OCI-LY7 (cell line): ENCODE measurements at regions not wholly inside any gene's neighbourhood (a gene's known extent, or its start where the extent isn't known, plus 50 kb on each side); places are given as distances from the start of the nearest gene placed in this dataset.

Experiments used
- BruUV-seq: library from RNA; stranded (reverse); fragments of 400-500 nt; replicated peaks from 2 replicates; lab custom pipeline; 2021; lab: Mats Ljungman, UMichigan
- CTCF ChIA-PET: fragments of 300-600 bp; sonication (Branson Sonifier 250); formaldehyde crosslinking; loops from one replicate; lab custom pipeline; 2022; ENCODE audit warnings: antibody characterized with exemption; ENCODE audit not compliant: unreplicated experiment; lab: Charles Lee
- POLR2A ChIA-PET: fragments of 300-600 bp; sonication (Branson Sonifier 250); formaldehyde crosslinking; loops from one replicate; lab custom pipeline; 2022; ENCODE audit warnings: antibody characterized with exemption; lab: Charles Lee
- DNase-seq: peaks from one replicate; pipeline ENCODE4 v3.0.0-alpha.2; 2015; ENCODE audit warnings: low spot score
- H2AFZ ChIP-seq: fragments of 200-600 bp; sonication (generic), shearing (Covaris generic); 2 replicates; pipeline ENCODE4 v1.6.1; 2014; ENCODE audit warnings: mild to moderate bottlenecking, antibody characterized with exemption, low read length, moderate library complexity
- H3K27ac ChIP-seq: fragments of 200-600 bp; sonication (generic); 2 replicates; pipeline ENCODE4 v1.5.1; 2014; ENCODE audit warnings: mixed run types, low read depth, mild to moderate bottlenecking, moderate library complexity, low read length, inconsistent platforms; ENCODE audit not compliant: poor library complexity, severe bottlenecking
- H3K36me3 ChIP-seq: fragments of 200-600 bp; sonication (generic); 2 replicates; pipeline ENCODE4 v1.6.1; 2014; ENCODE audit warnings: mild to moderate bottlenecking, antibody characterized with exemption, low read length, moderate library complexity, mixed read lengths; ENCODE audit not compliant: insufficient read depth
- H3K4me1 ChIP-seq: fragments of 200-600 bp; sonication (generic); 2 replicates; pipeline ENCODE4 v1.5.1; 2014; ENCODE audit warnings: mild to moderate bottlenecking, low read length; ENCODE audit not compliant: insufficient read depth, poor library complexity, severe bottlenecking
- H3K4me2 ChIP-seq: fragments of 200-600 bp; sonication (generic); 2 replicates; pipeline ENCODE4 v1.6.1; 2014; ENCODE audit warnings: mild to moderate bottlenecking, low read length
- H3K4me3 ChIP-seq: fragments of 200-600 bp; sonication (generic); 2 replicates; pipeline ENCODE4 v1.5.1; 2014; ENCODE audit warnings: mild to moderate bottlenecking, low read depth, low read length; ENCODE audit not compliant: poor library complexity, severe bottlenecking
- H3K79me2 ChIP-seq: fragments of 200-600 bp; sonication (generic); 2 replicates; pipeline ENCODE4 v1.6.1; 2016; ENCODE audit warnings: low read depth, mild to moderate bottlenecking, low read length, moderate library complexity, mixed read lengths; ENCODE audit not compliant: insufficient read depth
- H3K9me2 ChIP-seq: fragments of 200-600 bp; sonication (generic); 2 replicates; pipeline ENCODE4 v1.6.1; 2016; ENCODE audit warnings: mild to moderate bottlenecking, low read length, mixed read lengths; ENCODE audit not compliant: insufficient read depth
- H3K9me3 ChIP-seq: fragments of 200-600 bp; sonication (generic); 2 replicates; pipeline ENCODE4 v1.6.1; 2014; ENCODE audit warnings: mild to moderate bottlenecking, mixed run types, low read length, mixed read lengths
- H4K20me1 ChIP-seq: fragments of 200-600 bp; sonication (generic); 2 replicates; pipeline ENCODE4 v1.6.1; 2014; ENCODE audit warnings: mild to moderate bottlenecking, antibody characterized with exemption, low read length, moderate library complexity, mixed read lengths; ENCODE audit not compliant: insufficient read depth
- EZH2phosphoT487 ChIP-seq: fragments of 200-600 bp; sonication (generic); IDR thresholded peaks from 2 replicates; pipeline ENCODE4 v1.6.1; 2018; ENCODE audit warnings: low read depth, borderline replicate concordance, mild to moderate bottlenecking, mixed run types, antibody characterized with exemption, low read length, moderate library complexity, mixed read lengths
- intact Hi-C: fragments of 100-400 bp; cut with micrococcal nuclease; formaldehyde crosslinking; loops from one replicate; pipeline ENCODE4 v1.10.0; 2022; ENCODE audit not compliant: unreplicated experiment
- TF ChIP-seq, protein P1 (sequence below): fragments of 200-600 bp; sonication (generic); conservative IDR thresholded peaks from 2 replicates; pipeline ENCODE4 v1.5.1; 2014; ENCODE audit warnings: mild to moderate bottlenecking, antibody characterized with exemption, low read length, moderate library complexity, mixed read lengths

- no peaks in the 10 kb centered on the region for H3K4me1 ChIP-seq
- no peak overlapping the region for H2AFZ ChIP-seq
- H3K9me3 ChIP-seq = no peaks in the 10 kb centered on the region
- H3K79me2 ChIP-seq = no peaks in the 10 kb centered on the region
- H3K4me3 ChIP-seq = no peak overlapping the region
- TF ChIP-seq, protein P1, sequence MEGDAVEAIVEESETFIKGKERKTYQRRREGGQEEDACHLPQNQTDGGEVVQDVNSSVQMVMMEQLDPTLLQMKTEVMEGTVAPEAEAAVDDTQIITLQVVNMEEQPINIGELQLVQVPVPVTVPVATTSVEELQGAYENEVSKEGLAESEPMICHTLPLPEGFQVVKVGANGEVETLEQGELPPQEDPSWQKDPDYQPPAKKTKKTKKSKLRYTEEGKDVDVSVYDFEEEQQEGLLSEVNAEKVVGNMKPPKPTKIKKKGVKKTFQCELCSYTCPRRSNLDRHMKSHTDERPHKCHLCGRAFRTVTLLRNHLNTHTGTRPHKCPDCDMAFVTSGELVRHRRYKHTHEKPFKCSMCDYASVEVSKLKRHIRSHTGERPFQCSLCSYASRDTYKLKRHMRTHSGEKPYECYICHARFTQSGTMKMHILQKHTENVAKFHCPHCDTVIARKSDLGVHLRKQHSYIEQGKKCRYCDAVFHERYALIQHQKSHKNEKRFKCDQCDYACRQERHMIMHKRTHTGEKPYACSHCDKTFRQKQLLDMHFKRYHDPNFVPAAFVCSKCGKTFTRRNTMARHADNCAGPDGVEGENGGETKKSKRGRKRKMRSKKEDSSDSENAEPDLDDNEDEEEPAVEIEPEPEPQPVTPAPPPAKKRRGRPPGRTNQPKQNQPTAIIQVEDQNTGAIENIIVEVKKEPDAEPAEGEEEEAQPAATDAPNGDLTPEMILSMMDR = no peak
- no peak for TF ChIP-seq EZH2phosphoT487
- no peaks in the 10 kb centered on the region for H4K20me1 ChIP-seq
- no peak for DNase-seq
- H3K27ac ChIP-seq = no peak overlapping the region
- BruUV-seq = no TSS peak
- H3K36me3 ChIP-seq = no peaks in the 10 kb centered on the region
- intact Hi-C loops = no loop called here
- H3K4me2 ChIP-seq = no peak overlapping the region
- POLR2A ChIA-PET = no interaction called here
- CTCF ChIA-PET = no interaction called here
- no peaks in the 10 kb centered on the region for H3K9me2 ChIP-seq
Observed at GRCh38 chr5:145210020-145210419, 625.1 kb downstream of the PRELID2 start.

DNA sequence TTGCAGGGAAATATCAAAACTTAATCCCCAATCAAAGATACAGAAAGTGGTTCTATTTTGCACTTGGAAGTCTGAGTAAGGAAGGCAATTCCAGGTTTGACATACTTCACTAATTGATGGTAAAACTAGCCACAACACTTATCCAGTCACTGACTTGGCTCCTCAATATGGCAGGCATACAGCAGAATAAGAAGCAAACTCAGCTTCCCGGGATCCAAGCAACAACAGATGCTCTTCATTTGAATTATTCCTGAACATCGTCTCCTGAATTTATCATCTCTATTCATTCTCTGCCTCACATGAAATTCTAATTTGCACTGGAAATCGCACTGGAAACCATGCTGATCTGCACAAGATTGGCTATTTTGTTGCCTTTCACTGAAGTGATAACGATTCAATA lies 629.6 kb downstream of the PRELID2 start:
- Histone ChIP-seq H3K9me2 (no peaks in the 10 kb centered on the region), H3K27ac (no peak overlapping the region), H3K36me3 (no peaks in the 10 kb centered on the region), H2AFZ (no peak overlapping the region), H3K4me1 (no peaks in the 10 kb centered on the region), H3K4me3 (no peak overlapping the region), H3K4me2 (no peak overlapping the region), H3K9me3 (no peaks in the 10 kb centered on the region), H4K20me1 (no peaks in the 10 kb centered on the region), H3K79me2 (no peaks in the 10 kb centered on the region)
- BruUV-seq = no TSS peak
- intact Hi-C loops = no loop called here
- ChIA-PET CTCF (no interaction called here), POLR2A (interaction anchor here (0.6 kb wide), 1 partner anchor 8 kb away, joined by 3 read pairs; no protein-coding TSS in a partner anchor)
- DNase-seq = no peak
- TF ChIP-seq, protein P1 = no peak
- no peak for TF ChIP-seq EZH2phosphoT487

- Histone ChIP-seq H4K20me1 (no peaks in the 10 kb centered on the region), H3K4me3 (no peak overlapping the region), H3K9me2 (no peaks in the 10 kb centered on the region), H3K4me1 (no peaks in the 10 kb centered on the region), H2AFZ (no peak overlapping the region), H3K9me3 (no peaks in the 10 kb centered on the region), H3K4me2 (no peak overlapping the region), H3K79me2 (no peaks in the 10 kb centered on the region), H3K27ac (no peak overlapping the region), H3K36me3 (no peaks in the 10 kb centered on the region)
- no peak for DNase-seq
- BruUV-seq = no TSS peak
- TF ChIP-seq, protein P1 = no peak
- TF ChIP-seq EZH2phosphoT487 = no peak
- POLR2A ChIA-PET = no interaction called here
- CTCF ChIA-PET = no interaction called here
- intact Hi-C loops = no loop called here
Observed at GRCh38 chr5:145204743-145205142, 630.4 kb downstream of the PRELID2 start.
